ENCODE measurements at regions not wholly inside any gene's neighbourhood (a gene's known extent, or its start where the extent isn't known, plus 50 kb on each side); places are given as distances from the start of the nearest gene placed in this dataset.

DNA sequence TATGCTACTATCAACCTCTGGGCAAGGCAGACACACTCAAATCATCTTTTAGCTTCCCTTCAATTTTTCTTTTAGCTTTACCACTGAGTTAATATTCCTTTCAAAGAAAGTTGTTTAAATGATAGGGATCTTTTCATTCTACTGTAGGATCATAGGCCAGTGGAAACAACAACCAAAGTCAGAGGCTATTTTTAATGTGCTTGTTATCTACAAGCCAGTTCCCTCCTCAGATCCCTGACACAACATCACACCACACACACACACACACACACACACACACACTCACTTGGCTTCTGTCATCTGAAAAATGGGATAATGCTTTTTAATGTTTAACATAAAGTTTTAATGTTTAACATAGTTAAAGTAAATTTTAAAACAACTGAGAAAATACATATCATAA is 106.7 kb upstream of the CAV2 start:
- TF ChIP-seq, protein P1, sequence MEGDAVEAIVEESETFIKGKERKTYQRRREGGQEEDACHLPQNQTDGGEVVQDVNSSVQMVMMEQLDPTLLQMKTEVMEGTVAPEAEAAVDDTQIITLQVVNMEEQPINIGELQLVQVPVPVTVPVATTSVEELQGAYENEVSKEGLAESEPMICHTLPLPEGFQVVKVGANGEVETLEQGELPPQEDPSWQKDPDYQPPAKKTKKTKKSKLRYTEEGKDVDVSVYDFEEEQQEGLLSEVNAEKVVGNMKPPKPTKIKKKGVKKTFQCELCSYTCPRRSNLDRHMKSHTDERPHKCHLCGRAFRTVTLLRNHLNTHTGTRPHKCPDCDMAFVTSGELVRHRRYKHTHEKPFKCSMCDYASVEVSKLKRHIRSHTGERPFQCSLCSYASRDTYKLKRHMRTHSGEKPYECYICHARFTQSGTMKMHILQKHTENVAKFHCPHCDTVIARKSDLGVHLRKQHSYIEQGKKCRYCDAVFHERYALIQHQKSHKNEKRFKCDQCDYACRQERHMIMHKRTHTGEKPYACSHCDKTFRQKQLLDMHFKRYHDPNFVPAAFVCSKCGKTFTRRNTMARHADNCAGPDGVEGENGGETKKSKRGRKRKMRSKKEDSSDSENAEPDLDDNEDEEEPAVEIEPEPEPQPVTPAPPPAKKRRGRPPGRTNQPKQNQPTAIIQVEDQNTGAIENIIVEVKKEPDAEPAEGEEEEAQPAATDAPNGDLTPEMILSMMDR (IDR thresholded peaks at IDR 0.05) = no peak
- no peak for TF ChIP-seq POLR2A (IDR thresholded peaks at IDR 0.05)

All from testis (tissue), 2 donors.